OCI-LY7 (cell line): ENCODE measurements at regions not wholly inside any gene's neighbourhood (a gene's known extent, or its start where the extent isn't known, plus 50 kb on each side); places are given as distances from the start of the nearest gene placed in this dataset.

Source experiments
- BruUV-seq: library from RNA; stranded (reverse); fragments of 400-500 nt; replicated peaks from 2 replicates; lab custom pipeline; 2021; lab: Mats Ljungman, UMichigan
- CTCF ChIA-PET: fragments of 300-600 bp; sonication (Branson Sonifier 250); formaldehyde crosslinking; loops from one replicate; lab custom pipeline; 2022; ENCODE audit warnings: antibody characterized with exemption; ENCODE audit not compliant: unreplicated experiment; lab: Charles Lee
- POLR2A ChIA-PET: fragments of 300-600 bp; sonication (Branson Sonifier 250); formaldehyde crosslinking; loops from one replicate; lab custom pipeline; 2022; ENCODE audit warnings: antibody characterized with exemption; lab: Charles Lee
- DNase-seq: peaks from one replicate; pipeline ENCODE4 v3.0.0-alpha.2; 2015; ENCODE audit warnings: low spot score
- H2AFZ ChIP-seq: fragments of 200-600 bp; sonication (generic), shearing (Covaris generic); 2 replicates; pipeline ENCODE4 v1.6.1; 2014; ENCODE audit warnings: mild to moderate bottlenecking, antibody characterized with exemption, low read length, moderate library complexity
- H3K27ac ChIP-seq: fragments of 200-600 bp; sonication (generic); 2 replicates; pipeline ENCODE4 v1.5.1; 2014; ENCODE audit warnings: mixed run types, low read depth, mild to moderate bottlenecking, moderate library complexity, low read length, inconsistent platforms; ENCODE audit not compliant: poor library complexity, severe bottlenecking
- H3K36me3 ChIP-seq: fragments of 200-600 bp; sonication (generic); 2 replicates; pipeline ENCODE4 v1.6.1; 2014; ENCODE audit warnings: mild to moderate bottlenecking, antibody characterized with exemption, low read length, moderate library complexity, mixed read lengths; ENCODE audit not compliant: insufficient read depth
- H3K4me1 ChIP-seq: fragments of 200-600 bp; sonication (generic); 2 replicates; pipeline ENCODE4 v1.5.1; 2014; ENCODE audit warnings: mild to moderate bottlenecking, low read length; ENCODE audit not compliant: insufficient read depth, poor library complexity, severe bottlenecking
- H3K4me2 ChIP-seq: fragments of 200-600 bp; sonication (generic); 2 replicates; pipeline ENCODE4 v1.6.1; 2014; ENCODE audit warnings: mild to moderate bottlenecking, low read length
- H3K4me3 ChIP-seq: fragments of 200-600 bp; sonication (generic); 2 replicates; pipeline ENCODE4 v1.5.1; 2014; ENCODE audit warnings: mild to moderate bottlenecking, low read depth, low read length; ENCODE audit not compliant: poor library complexity, severe bottlenecking
- H3K79me2 ChIP-seq: fragments of 200-600 bp; sonication (generic); 2 replicates; pipeline ENCODE4 v1.6.1; 2016; ENCODE audit warnings: low read depth, mild to moderate bottlenecking, low read length, moderate library complexity, mixed read lengths; ENCODE audit not compliant: insufficient read depth
- H3K9me2 ChIP-seq: fragments of 200-600 bp; sonication (generic); 2 replicates; pipeline ENCODE4 v1.6.1; 2016; ENCODE audit warnings: mild to moderate bottlenecking, low read length, mixed read lengths; ENCODE audit not compliant: insufficient read depth
- H3K9me3 ChIP-seq: fragments of 200-600 bp; sonication (generic); 2 replicates; pipeline ENCODE4 v1.6.1; 2014; ENCODE audit warnings: mild to moderate bottlenecking, mixed run types, low read length, mixed read lengths
- H4K20me1 ChIP-seq: fragments of 200-600 bp; sonication (generic); 2 replicates; pipeline ENCODE4 v1.6.1; 2014; ENCODE audit warnings: mild to moderate bottlenecking, antibody characterized with exemption, low read length, moderate library complexity, mixed read lengths; ENCODE audit not compliant: insufficient read depth
- CTCF ChIP-seq: fragments of 200-600 bp; sonication (generic); conservative IDR thresholded peaks from 2 replicates; pipeline ENCODE4 v1.5.1; 2014; ENCODE audit warnings: mild to moderate bottlenecking, antibody characterized with exemption, low read length, moderate library complexity, mixed read lengths
- EZH2phosphoT487 ChIP-seq: fragments of 200-600 bp; sonication (generic); IDR thresholded peaks from 2 replicates; pipeline ENCODE4 v1.6.1; 2018; ENCODE audit warnings: low read depth, borderline replicate concordance, mild to moderate bottlenecking, mixed run types, antibody characterized with exemption, low read length, moderate library complexity, mixed read lengths
- intact Hi-C: fragments of 100-400 bp; cut with micrococcal nuclease; formaldehyde crosslinking; loops from one replicate; pipeline ENCODE4 v1.10.0; 2022; ENCODE audit not compliant: unreplicated experiment

GRCh38 chr2:181285116-181285515, 172.1 kb upstream of the ITGA4 start:
- intact Hi-C loops = no loop called here
- H3K4me1 ChIP-seq = no peaks in the 10 kb centered on the region
- no peak overlapping the region for H3K4me3 ChIP-seq
- no peaks in the 10 kb centered on the region for H3K79me2 ChIP-seq
- no peaks in the 10 kb centered on the region for H3K9me2 ChIP-seq
- H3K36me3 ChIP-seq = no peaks in the 10 kb centered on the region
- no TSS peak for BruUV-seq
- no peaks in the 10 kb centered on the region for H4K20me1 ChIP-seq
- no peak overlapping the region for H3K27ac ChIP-seq
- CTCF ChIA-PET = no interaction called here
- H3K4me2 ChIP-seq = no peak overlapping the region
- TF ChIP-seq EZH2phosphoT487 (no peak), CTCF (no peak)
- no peak for DNase-seq
- no peak overlapping the region for H2AFZ ChIP-seq
- POLR2A ChIA-PET = no interaction called here
- no peaks in the 10 kb centered on the region for H3K9me3 ChIP-seq

GRCh38 chr2:181289698-181290097, 167.5 kb upstream of the ITGA4 start:
- H3K9me2 ChIP-seq = no peaks in the 10 kb centered on the region
- no peak overlapping the region for H3K4me3 ChIP-seq
- H3K79me2 ChIP-seq = no peaks in the 10 kb centered on the region
- intact Hi-C loops = no loop called here
- no TSS peak for BruUV-seq
- no peaks in the 10 kb centered on the region for H3K36me3 ChIP-seq
- no peaks in the 10 kb centered on the region for H3K4me1 ChIP-seq
- no peak overlapping the region for H3K4me2 ChIP-seq
- H4K20me1 ChIP-seq = no peaks in the 10 kb centered on the region
- H3K9me3 ChIP-seq = no peaks in the 10 kb centered on the region
- ChIA-PET POLR2A (interaction anchor here (0.6 kb wide), 1 partner anchor 13 kb away, joined by 3 read pairs; no protein-coding TSS in a partner anchor), CTCF (no interaction called here)
- no peak overlapping the region for H2AFZ ChIP-seq
- no peak for DNase-seq
- no peak for TF ChIP-seq CTCF
- no peak for TF ChIP-seq EZH2phosphoT487
- no peak overlapping the region for H3K27ac ChIP-seq

- POLR2A ChIA-PET = no interaction called here
- Histone ChIP-seq H3K4me2 (no peak overlapping the region), H3K4me3 (no peak overlapping the region), H4K20me1 (no peaks in the 10 kb centered on the region), H3K27ac (no peak overlapping the region), H3K36me3 (no peaks in the 10 kb centered on the region), H2AFZ (no peak overlapping the region), H3K9me3 (no peaks in the 10 kb centered on the region), H3K9me2 (no peaks in the 10 kb centered on the region), H3K79me2 (no peaks in the 10 kb centered on the region), H3K4me1 (no peaks in the 10 kb centered on the region)
- CTCF ChIA-PET = no interaction called here
- no TSS peak for BruUV-seq
- TF ChIP-seq CTCF (no peak), EZH2phosphoT487 (no peak)
- no peak for DNase-seq
- intact Hi-C loops = no loop called here
Measured at GRCh38 chr2:181290182-181290581, 167.0 kb upstream of the ITGA4 start.
